Erythroblast (primary cell): ENCODE measurements at regions not wholly inside any gene's neighbourhood (a gene's known extent, or its start where the extent isn't known, plus 50 kb on each side); places are given as distances from the start of the nearest gene placed in this dataset.

ENCODE experiments used
- GATA1 ChIP-seq: IDR thresholded peaks from 2 replicates; pipeline ENCODE4 v1.6.1; 2011; ENCODE audit warnings: low read depth, mild to moderate bottlenecking, control low read depth, low read length, moderate library complexity
- POLR2A ChIP-seq: IDR thresholded peaks from 2 replicates; pipeline ENCODE4 v1.6.1; 2011; ENCODE audit warnings: mild to moderate bottlenecking, low read length

- TF ChIP-seq POLR2A, result no peak
- no peak for TF ChIP-seq GATA1
Measured at GRCh38 chr12:124471828-124472227, 95.6 kb downstream of the NCOR2 start.
